ELR (cell line): ENCODE measurements at regions not wholly inside any gene's neighbourhood (a gene's known extent, or its start where the extent isn't known, plus 50 kb on each side); places are given as distances from the start of the nearest gene placed in this dataset.
"Not testable (repeated sequence)": the region's sequence is repeated elsewhere in the genome, so short reads cannot be mapped to it uniquely, and the experiment has no call there.

Experiments
- DNase-seq: peaks from one replicate; pipeline ENCODE4 v3.0.0-alpha.2; 2015; ENCODE audit warnings: low read depth

GRCh38 chr10:36450380-36450779 lies 675.0 kb upstream of the ANKRD30A start:
- DNase-seq = peak; percentile 10

GRCh38 chr10:36448760-36449691 lies 676.4 kb upstream of the ANKRD30A start:
- DNase-seq = no peak

DNA sequence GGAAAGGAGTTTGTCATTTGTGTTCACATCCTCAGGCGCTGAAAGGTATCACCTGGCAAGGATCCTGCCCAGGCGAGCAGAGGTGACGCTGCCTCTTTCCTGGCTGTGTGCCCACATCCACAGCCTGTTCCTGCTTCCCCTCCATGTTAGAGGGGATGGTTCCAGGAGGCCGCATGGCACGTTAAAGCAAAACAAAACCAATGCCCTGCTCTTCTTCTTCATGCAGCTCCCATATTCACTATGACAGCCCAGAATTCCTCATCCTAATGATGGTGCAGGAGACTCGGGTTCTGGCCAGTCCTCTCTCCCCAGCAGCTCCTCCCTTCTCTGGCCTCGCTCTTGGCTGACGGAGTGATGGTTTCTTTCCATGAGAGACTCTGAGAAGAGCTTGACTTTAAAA lies 678.5 kb upstream of the ANKRD30A start:
- no peak for DNase-seq

- no peak for DNase-seq
Observed at GRCh38 chr10:36443233-36443632, 682.2 kb upstream of the ANKRD30A start.

DNA sequence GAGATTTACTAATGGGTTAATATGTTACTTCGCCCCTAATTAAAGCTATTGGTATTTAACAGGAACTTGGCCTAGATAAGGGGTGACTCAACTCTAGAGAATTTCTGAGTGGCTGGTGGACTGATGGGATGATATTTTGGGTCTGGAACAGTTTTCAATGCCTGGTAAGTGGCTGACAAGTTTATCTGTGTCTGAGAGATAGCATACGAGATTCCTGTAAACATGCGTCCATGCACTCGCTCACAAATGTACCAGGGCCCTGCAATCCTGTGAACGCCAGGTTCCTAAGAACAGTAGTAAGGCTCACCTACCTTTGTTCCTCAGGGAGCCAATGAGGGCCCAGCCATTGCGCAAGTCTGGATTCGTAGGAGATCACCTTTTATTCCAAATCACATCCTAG lies 683.8 kb upstream of the ANKRD30A start:
- DNase-seq = no peak

GRCh38 chr10:36440539-36440938 lies 684.9 kb upstream of the ANKRD30A start:
- DNase-seq = no peak

GRCh38 chr10:36437367-36437766 lies 688.0 kb upstream of the ANKRD30A start:
- DNase-seq = no peak

GRCh38 chr10:36428507-36428906 lies 696.9 kb upstream of the ANKRD30A start:
- DNase-seq = no peak

DNA sequence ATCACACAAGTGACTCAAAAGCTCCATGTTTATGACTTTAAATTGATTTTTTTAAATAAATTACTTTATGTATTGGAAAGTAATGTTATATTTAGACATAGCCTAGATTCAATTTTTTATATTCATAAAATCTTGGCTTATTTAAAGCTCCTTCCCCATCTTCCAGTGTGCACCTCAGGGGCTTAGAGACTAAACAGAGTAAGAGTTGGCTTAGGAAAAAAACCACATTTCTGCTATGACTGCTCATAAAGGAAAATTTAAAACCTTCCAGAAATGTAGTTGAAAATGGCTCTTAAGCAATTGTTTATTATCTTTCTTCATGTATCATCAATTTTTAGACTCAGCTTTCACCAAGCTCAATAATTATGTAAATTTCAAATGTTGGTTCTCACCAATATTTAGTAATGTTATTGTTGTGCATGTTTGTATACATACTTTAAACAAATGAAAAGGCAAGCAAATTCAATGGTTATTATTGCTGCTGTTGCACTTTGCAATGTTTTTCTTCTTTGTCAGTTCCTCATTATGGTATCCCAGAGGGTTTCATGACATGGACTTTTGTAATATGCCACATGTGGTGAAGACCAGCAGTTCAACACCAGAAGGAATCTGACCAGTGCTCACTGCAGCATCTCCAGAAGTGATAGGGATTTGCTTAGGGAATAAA lies 700.1 kb upstream of the ANKRD30A start:
- DNase-seq = no peak

GRCh38 chr10:36424502-36424901 lies 700.9 kb upstream of the ANKRD30A start:
- DNase-seq = no peak

DNA sequence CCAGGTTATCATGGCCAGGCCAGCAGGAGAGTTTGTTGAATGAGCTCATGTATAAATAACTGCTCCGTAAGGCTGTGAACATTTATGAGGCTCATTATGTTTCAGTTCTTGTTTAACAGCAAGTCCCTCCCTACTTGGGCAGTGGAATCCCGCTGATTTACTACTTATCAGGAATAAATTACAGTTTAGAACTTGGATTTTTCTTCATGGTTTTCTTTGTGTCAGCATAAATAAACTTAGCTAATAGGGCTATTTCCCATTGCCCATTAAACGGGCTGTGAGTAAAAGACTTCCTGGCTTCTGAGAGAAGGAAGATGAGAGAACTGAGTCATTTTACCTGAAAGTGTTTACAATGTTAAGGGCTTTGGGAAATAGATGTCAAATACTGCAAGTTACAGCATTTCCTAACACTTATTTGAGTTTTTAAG lies 701.6 kb upstream of the ANKRD30A start:
- no peak for DNase-seq

- no peak for DNase-seq
Observed at GRCh38 chr10:36421992-36422391, 703.4 kb upstream of the ANKRD30A start.

- no peak for DNase-seq
Observed at GRCh38 chr10:36416513-36416912, 708.9 kb upstream of the ANKRD30A start.

DNA sequence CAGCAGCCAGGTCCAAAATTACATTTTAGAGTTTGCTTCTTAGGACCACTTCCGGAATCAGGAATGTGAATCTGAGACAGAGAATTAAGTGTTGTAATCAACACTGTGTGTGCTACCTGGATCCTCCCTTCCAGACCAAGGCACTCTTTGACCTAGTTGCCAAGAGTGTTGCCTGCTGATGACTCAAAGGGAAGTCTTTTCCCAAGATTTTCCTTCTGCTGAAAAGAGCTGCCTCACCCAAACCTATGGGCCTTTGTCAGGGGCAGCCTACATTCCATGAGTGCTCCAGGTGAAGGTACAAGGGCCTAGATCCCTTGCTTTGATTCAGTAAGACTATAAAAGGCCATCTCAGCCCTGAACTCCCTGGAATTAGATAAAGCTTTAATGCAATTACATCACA lies 712.5 kb upstream of the ANKRD30A start:
- DNase-seq = no peak

GRCh38 chr10:36400238-36400637 lies 725.2 kb upstream of the ANKRD30A start:
- not testable (repeated sequence) for DNase-seq

GRCh38 chr10:36393801-36394200 lies 731.6 kb upstream of the ANKRD30A start:
- DNase-seq = no peak

DNA sequence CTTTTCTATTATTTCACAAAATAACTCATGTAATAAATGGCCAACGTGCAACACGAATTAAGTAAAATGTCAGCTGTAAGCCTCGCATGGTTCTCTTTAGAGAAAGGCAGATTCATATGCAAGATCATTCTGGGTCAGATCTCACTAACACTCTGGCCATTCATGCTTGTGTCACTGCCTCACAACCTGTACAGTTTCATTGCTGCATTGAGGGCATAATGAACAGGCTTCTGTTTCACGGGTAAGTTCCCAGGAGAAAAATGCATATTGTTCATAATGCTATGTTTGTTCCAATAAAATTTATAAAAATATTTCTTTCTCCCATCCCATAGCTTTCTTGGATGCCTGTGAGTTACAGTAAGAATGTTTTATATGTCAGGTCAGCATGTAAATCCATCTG lies 734.0 kb upstream of the ANKRD30A start:
- no peak for DNase-seq

DNA sequence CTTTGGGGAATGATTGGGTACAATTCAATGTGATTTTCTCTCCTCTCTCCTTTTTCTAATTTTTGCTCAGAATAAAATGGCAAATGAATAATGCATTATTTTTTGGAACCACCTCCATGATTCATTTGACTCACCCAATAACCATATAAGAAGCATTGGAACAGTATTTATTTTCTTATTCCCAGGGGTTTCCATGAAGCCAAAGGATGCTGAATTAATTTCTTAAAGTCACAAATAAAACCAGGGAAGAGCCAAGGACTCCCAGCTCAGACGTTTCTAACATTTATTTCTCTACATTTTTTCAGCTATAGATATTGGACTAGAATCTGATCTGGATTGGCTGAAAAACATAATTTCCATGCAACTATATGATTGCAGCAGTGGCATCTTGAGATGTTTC lies 735.2 kb upstream of the ANKRD30A start:
- no peak for DNase-seq

DNA sequence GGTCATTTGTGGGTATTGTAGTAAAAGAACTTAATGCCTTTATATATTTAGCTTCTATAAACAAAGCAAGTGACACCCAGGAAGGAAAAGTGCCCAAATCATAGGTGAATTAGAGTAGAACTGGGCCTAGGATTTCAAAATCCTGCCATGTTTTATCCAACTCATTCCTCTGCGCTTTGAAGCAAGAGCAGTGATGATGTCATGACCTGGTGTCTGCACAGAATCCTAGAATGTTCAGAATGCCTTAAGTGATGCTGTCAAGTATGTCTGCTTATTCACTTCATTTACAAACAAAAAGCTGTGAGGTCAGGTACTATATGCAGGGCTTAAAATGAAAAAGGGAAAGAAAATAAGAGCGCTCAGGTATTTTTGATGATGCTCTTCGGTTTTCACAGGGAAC lies 737.2 kb upstream of the ANKRD30A start:
- no peak for DNase-seq

DNA sequence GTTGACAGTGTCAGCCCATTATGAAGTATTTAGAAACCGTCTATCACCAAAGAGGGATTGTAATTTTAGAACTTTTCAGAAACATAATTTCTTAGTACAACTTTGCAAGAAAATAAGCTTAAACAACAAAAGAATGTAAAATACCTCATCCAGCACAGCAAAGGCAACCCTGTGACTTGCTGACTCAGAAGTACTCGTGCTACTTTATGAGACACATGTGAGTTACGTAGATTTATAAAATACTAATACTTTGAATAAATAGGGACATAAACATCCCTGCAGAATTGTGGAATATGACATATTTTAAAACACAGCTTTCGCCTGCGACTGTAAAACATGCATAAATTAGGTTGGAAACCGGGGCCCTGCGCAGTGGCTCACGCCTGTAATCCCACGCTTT lies 739.7 kb upstream of the ANKRD30A start:
- DNase-seq = no peak

GRCh38 chr10:36383349-36383748 lies 741.3 kb upstream of the FZD8 start:
- no peak for DNase-seq

DNA sequence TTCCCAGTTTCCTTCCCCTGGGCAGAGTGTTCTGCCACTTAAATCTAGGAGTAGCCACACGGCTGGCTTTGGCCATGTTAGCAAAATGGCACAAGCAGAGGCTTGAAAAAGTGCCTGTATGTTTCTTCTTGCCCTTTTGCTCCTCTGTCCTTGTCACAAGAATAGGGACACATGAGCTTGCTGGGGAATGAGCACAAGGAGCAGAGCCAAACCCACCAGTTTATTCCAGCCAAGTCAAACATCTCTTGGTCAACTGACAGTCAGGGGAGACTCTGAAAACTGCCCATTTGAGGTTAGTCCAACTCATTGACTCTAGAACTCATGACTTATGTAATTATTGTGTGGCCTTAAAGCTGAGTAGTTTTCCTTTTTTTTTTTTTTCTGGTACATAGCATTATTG lies 739.7 kb upstream of the FZD8 start:
- no peak for DNase-seq

- no peak for DNase-seq
Observed at GRCh38 chr10:36380538-36380937, 738.4 kb upstream of the FZD8 start.
